GM13977 (cell line): ENCODE measurements at regions not wholly inside any gene's neighbourhood (a gene's known extent, or its start where the extent isn't known, plus 50 kb on each side); places are given as distances from the start of the nearest gene placed in this dataset.
"Not testable (repeated sequence)": the region's sequence is repeated elsewhere in the genome, so short reads cannot be mapped to it uniquely, and the experiment has no call there.

ENCODE experiments used
- DNase-seq: peaks from one replicate; pipeline ENCODE4 v3.0.0; 2012; ENCODE audit warnings: low spot score
- in situ Hi-C: fragments of 300-500 bp; cut with MboI; formaldehyde crosslinking; loops from one replicate; pipeline ENCODE4 v1.12.0; 2022; ENCODE audit warnings: low sequenced_read_pairs, low pct_unique_long_range_greater_than_20kb, mixed read lengths, inconsistent platforms; ENCODE audit not compliant: unreplicated experiment
- TF ChIP-seq, protein P1 (sequence below): IDR thresholded peaks from 2 replicates; pipeline ENCODE4 v1.5.1; 2012; ENCODE audit warnings: mild to moderate bottlenecking, control low read depth; ENCODE audit not compliant: insufficient read depth; ENCODE audit errors: extremely low read depth, missing control alignments

DNA sequence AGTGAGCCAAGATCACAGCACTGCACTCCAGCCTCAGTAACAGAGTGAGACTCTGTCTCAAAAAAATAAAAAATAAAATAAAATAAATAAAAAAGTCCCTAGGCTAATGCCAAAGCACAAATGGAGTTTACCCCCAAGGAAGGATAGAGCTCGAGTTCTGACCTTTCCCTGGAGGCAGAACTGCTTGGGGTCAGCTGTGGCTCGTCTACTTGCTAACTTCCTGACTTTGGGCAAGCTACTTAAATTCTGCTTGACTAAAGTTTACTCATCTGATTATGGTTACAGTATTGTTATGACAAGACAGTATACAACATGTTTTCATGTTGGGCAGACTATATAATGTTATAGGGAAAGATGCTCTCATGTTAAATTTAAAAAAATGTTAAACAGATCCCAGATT is 359.2 kb downstream of the DNAH5 start:
- in situ Hi-C loops, result no loop called here
- TF ChIP-seq, protein P1, sequence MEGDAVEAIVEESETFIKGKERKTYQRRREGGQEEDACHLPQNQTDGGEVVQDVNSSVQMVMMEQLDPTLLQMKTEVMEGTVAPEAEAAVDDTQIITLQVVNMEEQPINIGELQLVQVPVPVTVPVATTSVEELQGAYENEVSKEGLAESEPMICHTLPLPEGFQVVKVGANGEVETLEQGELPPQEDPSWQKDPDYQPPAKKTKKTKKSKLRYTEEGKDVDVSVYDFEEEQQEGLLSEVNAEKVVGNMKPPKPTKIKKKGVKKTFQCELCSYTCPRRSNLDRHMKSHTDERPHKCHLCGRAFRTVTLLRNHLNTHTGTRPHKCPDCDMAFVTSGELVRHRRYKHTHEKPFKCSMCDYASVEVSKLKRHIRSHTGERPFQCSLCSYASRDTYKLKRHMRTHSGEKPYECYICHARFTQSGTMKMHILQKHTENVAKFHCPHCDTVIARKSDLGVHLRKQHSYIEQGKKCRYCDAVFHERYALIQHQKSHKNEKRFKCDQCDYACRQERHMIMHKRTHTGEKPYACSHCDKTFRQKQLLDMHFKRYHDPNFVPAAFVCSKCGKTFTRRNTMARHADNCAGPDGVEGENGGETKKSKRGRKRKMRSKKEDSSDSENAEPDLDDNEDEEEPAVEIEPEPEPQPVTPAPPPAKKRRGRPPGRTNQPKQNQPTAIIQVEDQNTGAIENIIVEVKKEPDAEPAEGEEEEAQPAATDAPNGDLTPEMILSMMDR, result no peak
- no peak for DNase-seq

DNA sequence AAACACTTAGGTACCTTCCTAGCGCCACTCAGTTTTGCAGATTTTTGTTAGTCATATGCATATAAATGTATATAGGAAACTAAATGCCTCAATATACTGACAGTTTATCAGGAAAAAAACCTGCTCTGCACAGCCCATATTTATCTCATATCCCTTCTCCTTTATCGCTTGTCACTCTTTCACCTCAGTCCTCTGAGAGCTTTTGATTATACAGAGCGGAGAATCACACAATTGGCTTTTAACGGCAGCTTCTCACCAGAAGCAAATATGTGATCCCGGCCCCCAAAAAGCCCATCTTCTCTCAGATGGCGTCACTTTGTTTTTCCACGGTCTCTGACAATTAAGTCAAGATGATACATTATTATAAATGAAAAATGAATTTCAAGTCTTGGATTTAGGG is 362.6 kb downstream of the DNAH5 start:
- TF ChIP-seq, protein P1, result no peak
- in situ Hi-C loops, result no loop called here

DNA sequence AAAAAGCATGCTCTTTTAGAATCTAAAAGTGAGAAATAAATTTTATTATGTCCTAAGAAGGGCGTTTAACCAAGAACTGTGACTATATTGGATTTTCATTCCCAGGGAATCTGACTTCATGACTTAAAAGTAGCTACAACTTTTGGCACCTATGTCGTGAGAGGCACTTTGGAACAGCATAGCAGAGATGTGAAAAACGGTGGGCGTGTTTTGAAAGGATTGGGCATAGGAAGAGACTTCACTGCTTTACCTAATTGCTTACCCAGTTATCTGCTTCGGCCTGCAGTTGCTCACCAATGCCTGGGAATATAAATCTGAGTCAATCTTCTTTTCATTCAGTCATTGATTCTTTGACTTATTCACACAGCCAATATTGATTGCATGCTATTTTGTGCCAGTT is 363.4 kb downstream of the DNAH5 start:
- in situ Hi-C loops, result no loop called here
- TF ChIP-seq, protein P1, result no peak
- no peak for DNase-seq

More for the DNA sequence above, 362.6 kb downstream of the DNAH5 start:
- DNase-seq, result no peak

DNA sequence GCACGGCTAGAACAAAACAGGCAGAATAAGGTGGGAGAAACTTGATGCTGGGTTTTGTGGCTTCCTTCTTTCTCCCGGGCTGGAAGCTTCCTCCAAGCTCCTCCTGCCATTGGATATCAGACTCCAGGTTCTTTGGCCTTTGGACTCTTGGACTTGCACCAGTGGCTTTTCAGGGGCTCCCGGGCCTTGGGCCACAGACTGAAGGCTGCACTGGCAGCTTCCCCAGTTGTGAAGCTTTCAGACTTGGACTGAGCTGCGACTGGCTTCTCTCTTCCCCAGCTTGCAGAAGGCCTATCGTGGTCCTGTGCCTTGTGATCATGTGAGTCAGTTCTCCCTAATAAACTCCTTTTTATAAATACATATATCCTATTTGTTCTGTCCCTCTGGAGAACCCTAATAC is 364.4 kb downstream of the DNAH5 start:
- TF ChIP-seq, protein P1, result no peak
- in situ Hi-C loops, result no loop called here
- no peak for DNase-seq

DNA sequence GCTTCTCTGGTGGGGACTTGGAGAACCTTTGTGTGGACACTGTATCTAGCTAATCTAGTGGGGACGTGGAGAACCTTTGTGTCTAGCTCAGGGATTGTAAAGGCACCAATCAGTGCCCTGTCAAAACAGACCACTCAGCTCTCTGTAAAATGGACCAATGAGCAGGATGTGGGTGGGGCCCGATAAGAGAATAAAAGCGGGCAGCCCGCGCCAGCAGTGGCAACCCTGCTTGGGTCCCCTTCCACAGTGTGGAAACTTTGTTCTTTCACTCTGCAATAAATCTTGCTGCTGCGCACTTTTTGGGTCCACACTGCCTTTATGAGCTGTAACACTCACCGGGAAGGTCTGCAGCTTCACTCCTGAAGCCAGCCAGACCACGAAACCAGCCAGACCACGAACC is 365.4 kb downstream of the DNAH5 start:
- DNase-seq, in situ Hi-C loops: not testable (repeated sequence)

DNA sequence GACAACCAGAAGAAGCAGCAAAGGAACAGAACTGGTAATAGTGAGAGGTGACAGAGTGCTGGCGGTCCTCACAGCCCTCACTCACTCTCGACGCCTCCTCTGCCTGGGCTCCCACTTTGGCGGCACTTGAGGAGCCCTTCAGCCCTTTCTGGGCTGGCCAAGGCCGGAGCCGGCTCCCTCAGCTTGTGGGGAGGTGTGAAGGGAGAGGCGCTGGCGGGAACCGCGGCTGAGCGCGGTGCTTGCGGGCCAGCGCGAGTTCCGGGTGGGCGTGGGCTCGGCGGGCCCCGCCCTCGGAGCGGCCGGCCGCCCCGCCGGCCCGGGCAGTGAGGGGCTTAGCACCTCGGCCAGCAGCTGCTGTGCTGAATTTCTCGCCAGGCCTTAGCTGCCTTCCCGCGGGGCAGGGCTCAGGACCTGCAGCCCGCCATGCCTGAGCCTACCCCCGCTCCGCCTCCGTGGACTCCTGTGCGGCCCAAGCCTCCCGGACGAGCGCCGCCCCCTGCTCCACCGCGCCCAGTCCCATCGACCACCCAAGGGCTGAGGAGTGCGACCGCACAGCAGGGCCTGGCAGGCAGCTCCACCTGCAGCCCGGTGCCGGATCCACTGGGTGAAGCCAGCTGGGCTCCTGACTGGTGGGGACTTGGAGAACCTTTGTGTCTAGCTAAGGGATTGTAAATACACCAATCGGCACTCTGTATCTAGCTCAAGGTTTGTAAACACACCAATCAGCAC is 366.0 kb downstream of the DNAH5 start:
- in situ Hi-C loops, result not testable (repeated sequence)

DNA sequence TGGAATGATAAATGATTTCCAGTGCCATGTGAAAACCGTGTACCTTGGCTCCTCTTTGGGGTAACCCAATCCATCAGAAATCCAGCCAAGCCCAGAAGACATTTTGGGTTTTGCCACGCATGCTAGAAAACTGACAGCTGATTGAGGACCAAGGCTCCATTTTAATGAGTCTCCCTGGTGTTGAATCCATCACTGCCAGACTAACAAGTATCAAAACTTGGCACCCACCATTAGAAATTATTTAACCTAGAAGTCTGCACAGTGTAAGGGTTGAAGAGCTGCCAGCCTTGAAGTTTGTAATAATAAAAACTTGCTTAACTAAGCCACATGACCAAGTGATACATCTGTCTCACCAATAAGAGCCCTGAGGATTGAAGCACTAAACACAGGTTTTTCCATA is 369.9 kb downstream of the DNAH5 start:
- no peak for DNase-seq
- in situ Hi-C loops, result no loop called here
- TF ChIP-seq, protein P1, result no peak

More for the DNA sequence above, 366.0 kb downstream of the DNAH5 start:
- not testable (repeated sequence) for DNase-seq

DNA sequence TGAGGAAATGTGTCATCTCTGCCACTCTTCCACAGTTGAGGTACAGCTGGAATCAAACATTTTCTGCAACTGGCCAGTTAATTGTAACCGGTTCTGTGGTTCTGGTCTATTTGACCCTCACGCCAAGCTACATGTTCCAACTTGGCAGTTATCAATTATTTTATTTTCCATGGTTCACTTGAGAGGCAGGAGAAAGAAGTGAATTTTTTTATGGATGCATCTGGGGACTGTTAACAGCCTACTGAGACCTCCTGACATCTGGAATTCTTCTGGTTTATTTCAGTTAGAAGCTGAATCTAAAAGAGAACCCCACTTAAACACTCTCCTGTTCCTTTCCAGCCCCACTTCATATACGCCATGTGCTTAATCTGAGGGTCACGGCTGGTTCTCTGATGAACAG is 372.3 kb downstream of the DNAH5 start:
- in situ Hi-C loops, result no loop called here
- TF ChIP-seq, protein P1, result no peak
- no peak for DNase-seq
